Liver (tissue), 3 donors: ENCODE measurements at regions not wholly inside any gene's neighbourhood (a gene's known extent, or its start where the extent isn't known, plus 50 kb on each side); places are given as distances from the start of the nearest gene placed in this dataset.

ENCODE experiments used
- ATF3 ChIP-seq: IDR thresholded peaks from 2 replicates; pipeline ENCODE4 v1.6.1; 2016; ENCODE audit warnings: antibody characterized with exemption
- CTCF ChIP-seq: fragments of 150-350 bp; IDR thresholded peaks from 2 replicates; pipeline ENCODE4 v1.5.1; 2017; ENCODE audit warnings: improper control_type of control experiment, low read depth, low read length; ENCODE audit not compliant: missing input control
- FOXA1 ChIP-seq: IDR thresholded peaks from 2 replicates; pipeline ENCODE4 v1.6.1; 2016; ENCODE audit warnings: antibody characterized with exemption
- RAD21 ChIP-seq, 2 donors: IDR thresholded peaks; 2 replicates each; pipeline ENCODE4 v1.6.1; 2016; ENCODE audit warnings: antibody characterized with exemption in 2 of 2, mild to moderate bottlenecking in 2 of 2
- YY1 ChIP-seq: IDR thresholded peaks from 2 replicates; pipeline ENCODE4 v1.6.1; 2016; ENCODE audit warnings: antibody characterized with exemption, mild to moderate bottlenecking
- ZBTB33 ChIP-seq: IDR thresholded peaks from 2 replicates; pipeline ENCODE4 v1.6.1; 2016; ENCODE audit warnings: antibody characterized with exemption
- donor health status: healthy.
- donor health status: healthy.

DNA sequence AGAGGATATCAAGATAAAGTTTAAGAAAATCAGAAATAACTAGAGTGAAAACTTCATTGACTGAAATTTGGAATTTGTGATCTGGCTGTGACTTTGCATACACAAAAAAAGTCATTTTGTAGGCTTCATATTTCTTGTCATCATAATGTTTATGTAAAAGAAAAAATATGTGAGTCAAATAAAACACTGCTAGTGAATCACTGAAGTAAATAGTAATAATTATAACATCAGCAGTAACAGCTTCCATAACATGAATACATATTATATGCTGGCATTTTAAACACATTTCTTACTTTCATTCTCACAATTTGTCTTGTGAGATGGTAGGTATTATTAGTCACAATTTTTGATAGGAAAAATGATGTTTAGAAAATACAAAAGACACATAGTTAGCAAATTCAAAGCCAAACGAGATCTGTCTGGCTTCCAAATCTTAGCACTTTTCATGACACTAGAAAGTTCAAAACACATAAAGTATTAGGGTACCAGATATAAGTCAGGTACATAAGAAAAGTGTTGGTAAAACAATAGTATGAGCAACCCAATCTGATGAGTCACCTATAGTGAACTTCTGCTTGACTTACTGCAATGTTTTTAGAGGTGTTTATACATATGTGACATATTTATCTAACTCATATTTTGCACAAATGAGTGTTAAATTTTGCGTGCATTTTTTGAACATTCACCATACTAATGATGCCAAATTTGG lies 241.0 kb upstream of the SNX7 start:
- no peak for TF ChIP-seq ZBTB33
- no peak for TF ChIP-seq YY1
- TF ChIP-seq ATF3 = no peak
- no peak for TF ChIP-seq CTCF
- no peak for TF ChIP-seq RAD21 (IDR thresholded peaks at IDR 0.05)
- no peak for TF ChIP-seq FOXA1
